ENCODE measurements at regions not wholly inside any gene's neighbourhood (a gene's known extent, or its start where the extent isn't known, plus 50 kb on each side); places are given as distances from the start of the nearest gene placed in this dataset.
A peak's percentile ranks its signal among the peaks of the same experiment; 100 is the strongest.

- no peak for DNase-seq
Observed at GRCh38 chr5:124292322-124292855, 454.1 kb downstream of the ZNF608 start.

- peak; percentile 84 for DNase-seq
Observed at GRCh38 chr5:124289641-124290311, 456.7 kb downstream of the ZNF608 start.

GRCh38 chr5:124289130-124289529 is 457.3 kb downstream of the ZNF608 start:
- DNase-seq = peak; percentile 62

- DNase-seq = no peak
Observed at GRCh38 chr5:124287813-124288212, 458.6 kb downstream of the ZNF608 start.

GRCh38 chr5:124285733-124286132 is 460.7 kb downstream of the ZNF608 start:
- DNase-seq = no peak

- peak; percentile 54 for DNase-seq
Observed at GRCh38 chr5:124285071-124285470, 461.4 kb downstream of the ZNF608 start.

GRCh38 chr5:124283031-124283430 is 463.4 kb downstream of the ZNF608 start:
- no peak for DNase-seq

GRCh38 chr5:124280079-124280478 is 466.4 kb downstream of the ZNF608 start:
- no peak for DNase-seq

GRCh38 chr5:124279146-124279876 is 467.1 kb downstream of the ZNF608 start:
- no peak for DNase-seq

GRCh38 chr5:124278636-124279035 is 467.8 kb downstream of the ZNF608 start:
- DNase-seq = no peak

- no peak for DNase-seq
Observed at GRCh38 chr5:124277767-124278545, 468.5 kb downstream of the ZNF608 start.

- no peak for DNase-seq
Observed at GRCh38 chr5:124276166-124276565, 470.3 kb downstream of the ZNF608 start.

- no peak for DNase-seq
Observed at GRCh38 chr5:124274949-124275348, 471.5 kb downstream of the ZNF608 start.

GRCh38 chr5:124264499-124264898 is 481.9 kb downstream of the ZNF608 start:
- DNase-seq = no peak

GRCh38 chr5:124263680-124264491 is 482.6 kb downstream of the ZNF608 start:
- no peak for DNase-seq

- no peak for DNase-seq
Observed at GRCh38 chr5:124262991-124263571, 483.4 kb downstream of the ZNF608 start.

GRCh38 chr5:124262470-124262869 is 484.0 kb downstream of the ZNF608 start:
- DNase-seq = no peak

- DNase-seq = no peak
Observed at GRCh38 chr5:124261848-124262247, 484.6 kb downstream of the ZNF608 start.

GRCh38 chr5:124260921-124261515 is 485.4 kb downstream of the ZNF608 start:
- DNase-seq = no peak

GRCh38 chr5:124259017-124259416 is 487.4 kb downstream of the ZNF608 start:
- no peak for DNase-seq

GRCh38 chr5:124257048-124257447 is 489.4 kb downstream of the ZNF608 start:
- no peak for DNase-seq
